ENCODE measurements at regions not wholly inside any gene's neighbourhood (a gene's known extent, or its start where the extent isn't known, plus 50 kb on each side); places are given as distances from the start of the nearest gene placed in this dataset.

DNA sequence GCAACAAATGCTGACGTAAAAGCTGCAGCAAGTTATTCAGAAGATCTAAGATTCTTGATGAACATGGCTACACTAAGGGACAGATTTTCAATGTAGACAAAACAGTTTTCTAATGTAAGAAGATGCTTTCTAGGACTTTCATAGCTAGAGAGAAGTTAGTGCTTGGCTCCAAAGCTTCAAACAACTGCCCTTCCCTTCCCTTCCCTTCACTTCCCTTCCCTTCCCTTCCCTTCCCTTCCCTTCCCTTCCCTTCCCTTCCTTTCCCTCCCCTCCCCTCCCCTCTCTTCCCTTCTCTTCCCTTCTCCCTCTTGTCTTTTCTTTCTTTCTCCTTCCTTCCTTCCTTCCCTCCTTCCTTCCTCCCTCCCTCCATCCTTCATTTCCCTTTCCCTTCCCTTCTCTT, 365.3 kb upstream of the ADGRL4 start:
- TF ChIP-seq, protein P1, sequence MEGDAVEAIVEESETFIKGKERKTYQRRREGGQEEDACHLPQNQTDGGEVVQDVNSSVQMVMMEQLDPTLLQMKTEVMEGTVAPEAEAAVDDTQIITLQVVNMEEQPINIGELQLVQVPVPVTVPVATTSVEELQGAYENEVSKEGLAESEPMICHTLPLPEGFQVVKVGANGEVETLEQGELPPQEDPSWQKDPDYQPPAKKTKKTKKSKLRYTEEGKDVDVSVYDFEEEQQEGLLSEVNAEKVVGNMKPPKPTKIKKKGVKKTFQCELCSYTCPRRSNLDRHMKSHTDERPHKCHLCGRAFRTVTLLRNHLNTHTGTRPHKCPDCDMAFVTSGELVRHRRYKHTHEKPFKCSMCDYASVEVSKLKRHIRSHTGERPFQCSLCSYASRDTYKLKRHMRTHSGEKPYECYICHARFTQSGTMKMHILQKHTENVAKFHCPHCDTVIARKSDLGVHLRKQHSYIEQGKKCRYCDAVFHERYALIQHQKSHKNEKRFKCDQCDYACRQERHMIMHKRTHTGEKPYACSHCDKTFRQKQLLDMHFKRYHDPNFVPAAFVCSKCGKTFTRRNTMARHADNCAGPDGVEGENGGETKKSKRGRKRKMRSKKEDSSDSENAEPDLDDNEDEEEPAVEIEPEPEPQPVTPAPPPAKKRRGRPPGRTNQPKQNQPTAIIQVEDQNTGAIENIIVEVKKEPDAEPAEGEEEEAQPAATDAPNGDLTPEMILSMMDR (IDR thresholded peaks at IDR 0.05), result no peak
- no peak for TF ChIP-seq POLR2A (IDR thresholded peaks at IDR 0.05)

Data from adrenal gland (tissue), 5 donors.